Ishikawa (cell line): ENCODE measurements at regions not wholly inside any gene's neighbourhood (a gene's known extent, or its start where the extent isn't known, plus 50 kb on each side); places are given as distances from the start of the nearest gene placed in this dataset.

Experiments used
- CEBPB ChIP-seq: IDR thresholded peaks from 2 replicates; pipeline ENCODE4 v1.6.1; 2012
- CREB1 ChIP-seq: IDR thresholded peaks from 2 replicates; pipeline ENCODE4 v1.6.1; 2012; ENCODE audit warnings: low read depth
- EP300 ChIP-seq: IDR thresholded peaks from 2 replicates; pipeline ENCODE4 v1.6.1; 2012; ENCODE audit warnings: borderline replicate concordance
- NFIC ChIP-seq: IDR thresholded peaks from 2 replicates; pipeline ENCODE4 v1.6.1; 2012
- RAD21 ChIP-seq: IDR thresholded peaks from 2 replicates; pipeline ENCODE4 v1.6.1; 2012; ENCODE audit warnings: low read depth
- TAF1 ChIP-seq: IDR thresholded peaks from 2 replicates; pipeline ENCODE4 v1.6.1; 2012; ENCODE audit warnings: low read depth, mild to moderate bottlenecking
- YY1 ChIP-seq: IDR thresholded peaks from 2 replicates; pipeline ENCODE4 v1.6.1; 2012; ENCODE audit warnings: low read depth
- ZBTB7A ChIP-seq: IDR thresholded peaks from 2 replicates; pipeline ENCODE4 v1.6.1; 2012; ENCODE audit warnings: low read depth
- TF ChIP-seq, protein P1 (sequence below): IDR thresholded peaks from 2 replicates; pipeline ENCODE4 v1.6.1; 2012; ENCODE audit warnings: low read depth, mild to moderate bottlenecking
- TF ChIP-seq, protein P2 (sequence below): IDR thresholded peaks from 2 replicates; pipeline ENCODE4 v1.6.1; 2012

DNA sequence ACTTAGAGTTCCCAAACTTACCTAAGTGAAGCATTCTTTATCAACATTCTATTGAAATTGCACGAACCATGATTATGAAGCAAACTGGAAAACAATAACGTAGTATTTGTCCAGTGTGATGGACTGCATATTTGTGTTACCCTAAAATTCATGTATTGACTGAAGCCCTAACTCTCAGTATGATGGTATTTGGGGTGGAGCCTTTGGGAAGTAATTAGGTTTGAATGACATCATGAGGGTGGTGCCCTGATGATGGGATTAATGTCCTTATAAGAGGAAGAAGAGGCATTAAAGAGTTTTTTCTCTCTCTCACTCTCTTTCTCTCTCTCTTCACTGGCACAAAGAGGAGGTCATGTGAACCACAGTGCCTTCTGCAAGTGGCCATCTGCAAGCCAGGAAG, 365.4 kb upstream of the PTGER4 start:
- TF ChIP-seq RAD21 (no peak), NFIC (no peak), CEBPB (no peak), YY1 (no peak), TAF1 (no peak), ZBTB7A (no peak), EP300 (no peak), CREB1 (no peak)
- TF ChIP-seq, protein P1, sequence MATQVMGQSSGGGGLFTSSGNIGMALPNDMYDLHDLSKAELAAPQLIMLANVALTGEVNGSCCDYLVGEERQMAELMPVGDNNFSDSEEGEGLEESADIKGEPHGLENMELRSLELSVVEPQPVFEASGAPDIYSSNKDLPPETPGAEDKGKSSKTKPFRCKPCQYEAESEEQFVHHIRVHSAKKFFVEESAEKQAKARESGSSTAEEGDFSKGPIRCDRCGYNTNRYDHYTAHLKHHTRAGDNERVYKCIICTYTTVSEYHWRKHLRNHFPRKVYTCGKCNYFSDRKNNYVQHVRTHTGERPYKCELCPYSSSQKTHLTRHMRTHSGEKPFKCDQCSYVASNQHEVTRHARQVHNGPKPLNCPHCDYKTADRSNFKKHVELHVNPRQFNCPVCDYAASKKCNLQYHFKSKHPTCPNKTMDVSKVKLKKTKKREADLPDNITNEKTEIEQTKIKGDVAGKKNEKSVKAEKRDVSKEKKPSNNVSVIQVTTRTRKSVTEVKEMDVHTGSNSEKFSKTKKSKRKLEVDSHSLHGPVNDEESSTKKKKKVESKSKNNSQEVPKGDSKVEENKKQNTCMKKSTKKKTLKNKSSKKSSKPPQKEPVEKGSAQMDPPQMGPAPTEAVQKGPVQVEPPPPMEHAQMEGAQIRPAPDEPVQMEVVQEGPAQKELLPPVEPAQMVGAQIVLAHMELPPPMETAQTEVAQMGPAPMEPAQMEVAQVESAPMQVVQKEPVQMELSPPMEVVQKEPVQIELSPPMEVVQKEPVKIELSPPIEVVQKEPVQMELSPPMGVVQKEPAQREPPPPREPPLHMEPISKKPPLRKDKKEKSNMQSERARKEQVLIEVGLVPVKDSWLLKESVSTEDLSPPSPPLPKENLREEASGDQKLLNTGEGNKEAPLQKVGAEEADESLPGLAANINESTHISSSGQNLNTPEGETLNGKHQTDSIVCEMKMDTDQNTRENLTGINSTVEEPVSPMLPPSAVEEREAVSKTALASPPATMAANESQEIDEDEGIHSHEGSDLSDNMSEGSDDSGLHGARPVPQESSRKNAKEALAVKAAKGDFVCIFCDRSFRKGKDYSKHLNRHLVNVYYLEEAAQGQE, result no peak
- TF ChIP-seq, protein P2, sequence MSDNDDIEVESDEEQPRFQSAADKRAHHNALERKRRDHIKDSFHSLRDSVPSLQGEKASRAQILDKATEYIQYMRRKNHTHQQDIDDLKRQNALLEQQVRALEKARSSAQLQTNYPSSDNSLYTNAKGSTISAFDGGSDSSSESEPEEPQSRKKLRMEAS, result no peak
